HS-27A (cell line): ENCODE measurements at regions not wholly inside any gene's neighbourhood (a gene's known extent, or its start where the extent isn't known, plus 50 kb on each side); places are given as distances from the start of the nearest gene placed in this dataset.
A peak's percentile ranks its signal among the peaks of the same experiment; 100 is the strongest.

Source experiments
- DNase-seq: peaks from one replicate; pipeline ENCODE4 v3.0.0-alpha.2; 2012; ENCODE audit warnings: low read depth, missing footprints

- DNase-seq, result no peak
These were observed 526.1 kb upstream of the GBE1 start for GRCh38 chr3:82287562-82287961.

GRCh38 chr3:82281205-82281604 is 519.8 kb upstream of the GBE1 start:
- no peak for DNase-seq

GRCh38 chr3:82276992-82277391 is 515.5 kb upstream of the GBE1 start:
- DNase-seq, result no peak

- DNase-seq, result peak; percentile 24
These were observed 513.5 kb upstream of the GBE1 start for GRCh38 chr3:82274897-82275296.

- DNase-seq, result no peak
These were observed 504.3 kb upstream of the GBE1 start for GRCh38 chr3:82265747-82266146.

GRCh38 chr3:82262193-82262592 is 500.7 kb upstream of the GBE1 start:
- DNase-seq, result no peak

- no peak for DNase-seq
These were observed 500.2 kb upstream of the GBE1 start for GRCh38 chr3:82261637-82262036.

- no peak for DNase-seq
These were observed 499.6 kb upstream of the GBE1 start for GRCh38 chr3:82261013-82261412.

GRCh38 chr3:82259994-82260393 is 498.5 kb upstream of the GBE1 start:
- DNase-seq, result no peak

- no peak for DNase-seq
These were observed 478.9 kb upstream of the GBE1 start for GRCh38 chr3:82240322-82240721.

- DNase-seq, result no peak
These were observed 474.8 kb upstream of the GBE1 start for GRCh38 chr3:82236257-82236656.

GRCh38 chr3:82229397-82229796 is 468.0 kb upstream of the GBE1 start:
- DNase-seq, result no peak

- DNase-seq, result no peak
These were observed 463.2 kb upstream of the GBE1 start for GRCh38 chr3:82224661-82225060.

- DNase-seq, result no peak
These were observed 461.0 kb upstream of the GBE1 start for GRCh38 chr3:82222401-82222800.

- no peak for DNase-seq
These were observed 456.1 kb upstream of the GBE1 start for GRCh38 chr3:82217571-82217970.

GRCh38 chr3:82208002-82208710 is 446.7 kb upstream of the GBE1 start:
- DNase-seq, result no peak

- peak; percentile 68 for DNase-seq
These were observed 440.8 kb upstream of the GBE1 start for GRCh38 chr3:82202269-82202668.

- no peak for DNase-seq
These were observed 439.9 kb upstream of the GBE1 start for GRCh38 chr3:82201316-82201715.

- DNase-seq, result no peak
These were observed 436.6 kb upstream of the GBE1 start for GRCh38 chr3:82198009-82198408.

GRCh38 chr3:82196645-82197044 is 435.2 kb upstream of the GBE1 start:
- DNase-seq, result no peak

GRCh38 chr3:82194870-82195269 is 433.4 kb upstream of the GBE1 start:
- no peak for DNase-seq

- no peak for DNase-seq
These were observed 424.6 kb upstream of the GBE1 start for GRCh38 chr3:82186017-82186416.

GRCh38 chr3:82179291-82179690 is 417.8 kb upstream of the GBE1 start:
- no peak for DNase-seq

GRCh38 chr3:82178291-82178690 is 416.8 kb upstream of the GBE1 start:
- no peak for DNase-seq

GRCh38 chr3:82177774-82178173 is 416.3 kb upstream of the GBE1 start:
- no peak for DNase-seq
